GDM1 (cell line): ENCODE measurements at regions not wholly inside any gene's neighbourhood (a gene's known extent, or its start where the extent isn't known, plus 50 kb on each side); places are given as distances from the start of the nearest gene placed in this dataset.

ENCODE experiments used
- DNase-seq: peaks from one replicate; lab custom pipeline; 2025; lab: John Stamatoyannopoulos, UW

GRCh38 chr1:21346365-21347071 is 56.3 kb upstream of the ECE1 start:
- no peak for DNase-seq

- DNase-seq, result no peak
These were observed 54.6 kb upstream of the ECE1 start for GRCh38 chr1:21344750-21345443.

- no peak for DNase-seq
These were observed 54.0 kb upstream of the ECE1 start for GRCh38 chr1:21344098-21344749.

GRCh38 chr1:21342961-21343838 is 52.9 kb upstream of the ECE1 start:
- DNase-seq, result no peak

- no peak for DNase-seq
These were observed 51.3 kb upstream of the ECE1 start for GRCh38 chr1:21341517-21342078.

- no peak for DNase-seq
These were observed 50.8 kb upstream of the ECE1 start for GRCh38 chr1:21341022-21341421.

GRCh38 chr1:21340230-21340945 is 50.1 kb upstream of the ECE1 start:
- DNase-seq, result no peak
